K562 (cell line): ENCODE measurements at regions not wholly inside any gene's neighbourhood (a gene's known extent, or its start where the extent isn't known, plus 50 kb on each side); places are given as distances from the start of the nearest gene placed in this dataset.

ENCODE experiments used
- ATAC-seq: fragments of 200-7000 bp; cut with Tn5 transposase; 3 replicates; pipeline ENCODE4 v1.9.1; 2020; ENCODE audit warnings: moderate library complexity
- BruUV-seq: library from RNA; stranded (reverse); fragments of 400-500 nt; replicated peaks from 2 replicates; lab custom pipeline; 2021; lab: Mats Ljungman, UMichigan
- CTCF ChIA-PET: fragments of 300-600 bp; formaldehyde crosslinking; extraction: SDS; loops from one replicate; lab custom pipeline; 2021; ENCODE audit warnings: low intra/inter-chr PET ratio; lab: Yijun Ruan, JAX
- POLR2A ChIA-PET: fragments of 300-600, 350-650 bp; sonication (Branson Sonifier 250); formaldehyde crosslinking; extraction: SDS; loops from one replicate; lab custom pipeline; 2021; ENCODE audit warnings: antibody characterized with exemption, inconsistent platforms; lab: Yijun Ruan, JAX
- DNase-seq, 4 experiments: peaks; one replicate each; pipeline versions ENCODE4 v3.0.0 to v3.0.0-alpha.2; 2011 to 2018; ENCODE audit warnings: low spot score in 3 of 4, mixed read lengths in 3 of 4; ENCODE audit errors: extremely low read depth in 1 of 4
- FAIRE-seq: peaks from 2 replicates; lab custom pipeline; 2011; peaks lifted over from hg19 to GRCh38; lab: Jason Lieb, UNC
- H2AFZ ChIP-seq: 2 replicates; pipeline ENCODE4 v1.6.0; 2011; ENCODE audit warnings: low read depth, low read length, control low read depth, inconsistent platforms
- H3K27ac ChIP-seq: fragments of 200-600 bp; 3 replicates; pipeline ENCODE4 v1.8.0; 2011; ENCODE audit warnings: low read depth, mild to moderate bottlenecking, control low read depth, inconsistent platforms, low read length, moderate library complexity, mixed read lengths; ENCODE audit errors: extremely low read depth
- H3K27me3 ChIP-seq, 2 experiments: fragments of 300-600 bp in 1 of 2; 2 replicates in 1 of 2; 3 replicates in 1 of 2; pipeline versions ENCODE4 v1.6.0 to v1.8.0; 2011; ENCODE audit warnings: inconsistent platforms in 2 of 2, low read length in 2 of 2, mild to moderate bottlenecking in 1 of 2, mixed read lengths in 1 of 2, moderate library complexity in 1 of 2; ENCODE audit not compliant: control insufficient read depth in 2 of 2, insufficient read depth in 2 of 2
- H3K36me3 ChIP-seq: fragments of 300-600 bp; 3 replicates; pipeline ENCODE4 v1.8.0; 2011; ENCODE audit warnings: mild to moderate bottlenecking, low read length, inconsistent platforms; ENCODE audit not compliant: control insufficient read depth, insufficient read depth
- H3K4me1 ChIP-seq, 2 experiments: fragments of 200-600 bp in 1 of 2; replicated peaks in 1 of 2; 2 replicates in 1 of 2; 3 replicates in 1 of 2; pipeline versions ENCODE4 v1.5.1 to v1.8.0; 2011; ENCODE audit warnings: inconsistent platforms in 2 of 2, low read length in 2 of 2, mild to moderate bottlenecking in 1 of 2, mixed read lengths in 1 of 2, moderate library complexity in 1 of 2; ENCODE audit not compliant: control insufficient read depth in 2 of 2, insufficient read depth in 2 of 2
- H3K4me2 ChIP-seq: 2 replicates; pipeline ENCODE4 v1.6.1; 2011; ENCODE audit warnings: low read length, control low read depth, inconsistent platforms, mixed read lengths; ENCODE audit not compliant: insufficient read depth
- H3K4me3 ChIP-seq: fragments of 200-600 bp; sonication (generic), shearing (Covaris generic); 2 replicates; pipeline ENCODE4 v1.5.1; 2016; ENCODE audit warnings: control low read depth, inconsistent platforms
- H3K79me2 ChIP-seq: fragments of 200-600 bp; 3 replicates; pipeline ENCODE4 v1.8.0; 2011; ENCODE audit warnings: low read length, inconsistent platforms; ENCODE audit not compliant: control insufficient read depth, insufficient read depth
- H3K9ac ChIP-seq, 2 experiments: 2 replicates each; pipeline versions ENCODE4 v1.6.0 to v1.6.1; 2011; ENCODE audit warnings: low read depth in 2 of 2, low read length in 2 of 2, control low read depth in 1 of 2, inconsistent platforms in 1 of 2, mild to moderate bottlenecking in 1 of 2, mixed read lengths in 1 of 2; ENCODE audit not compliant: insufficient read depth in 1 of 2
- H3K9me1 ChIP-seq: one replicate; pipeline ENCODE4 v1.6.0; 2011; ENCODE audit warnings: inconsistent platforms, mild to moderate bottlenecking, low read length, moderate library complexity; ENCODE audit not compliant: control insufficient read depth, insufficient read depth
- H3K9me3 ChIP-seq: replicated peaks from 2 replicates; pipeline ENCODE4 v1.5.1; 2011; ENCODE audit warnings: low read depth, low read length, inconsistent platforms; ENCODE audit not compliant: control insufficient read depth, insufficient read depth
- H4K20me1 ChIP-seq: replicated peaks from 2 replicates; pipeline ENCODE4 v1.6.1; 2011; ENCODE audit warnings: low read length, inconsistent platforms, mixed read lengths; ENCODE audit not compliant: control insufficient read depth, insufficient read depth
- CAMTA2 ChIP-seq: fragments of 250-450 bp; sonication (Bioruptor Pico); conservative IDR thresholded peaks from 2 replicates; pipeline ENCODE4 v1.5.1; 2022
- CBFA2T3 ChIP-seq: fragments of 450-650 bp; IDR thresholded peaks from 2 replicates; pipeline ENCODE4 v1.6.1; 2017
- IRF2 ChIP-seq: sonication (generic); formaldehyde crosslinking; IDR thresholded peaks from 2 replicates; pipeline ENCODE4 v1.8.1; 2022; ENCODE audit warnings: mild to moderate bottlenecking, missing genetic modification reagents
- MYC ChIP-seq, 2 experiments: fragments of 250-450 bp in 1 of 2; sonication (Bioruptor Pico) in 1 of 2; IDR thresholded peaks; 2 replicates each; pipeline versions ENCODE4 v1.5.1 to v1.6.1; 2012 to 2021; ENCODE audit warnings: low read depth in 2 of 2, borderline replicate concordance in 1 of 2, improper control_type of control experiment in 1 of 2, low read length in 1 of 2, mild to moderate bottlenecking in 1 of 2, moderate library complexity in 1 of 2
- NEUROD1 ChIP-seq: fragments of 150-350 bp; IDR thresholded peaks from 2 replicates; pipeline ENCODE4 v1.6.1; 2014; ENCODE audit warnings: borderline replicate concordance, low read length, low read depth; ENCODE audit not compliant: partially characterized antibody
- RFX1 ChIP-seq: fragments of 450-650 bp; IDR thresholded peaks from 2 replicates; pipeline ENCODE4 v1.6.1; 2016; ENCODE audit warnings: mild to moderate bottlenecking, moderate library complexity
- U2AF1 ChIP-seq: fragments of 200-400 bp; formaldehyde crosslinking; optimal IDR thresholded peaks from 2 replicates; pipeline ENCODE3; 2017; ENCODE audit warnings: mild to moderate bottlenecking, low read depth, low read length, moderate library complexity
- ZNF197 ChIP-seq: fragments of 200-800 bp; sonication (Bioruptor generic); IDR thresholded peaks from 2 replicates; pipeline ENCODE4 v1.6.1; 2016; ENCODE audit warnings: low read depth, missing genetic modification characterization, missing compliant biosample characterization
- ZNF212 ChIP-seq: fragments of 450-650 bp; formaldehyde crosslinking; IDR thresholded peaks from 2 replicates; pipeline ENCODE4 v1.4.0; 2020; ENCODE audit warnings: mild to moderate bottlenecking
- WGBS: fragments of 100-300 bp; shearing (Covaris generic); methylation state at CpG from one replicate; pipeline ENCODE4 v1.1.6; 2016; ENCODE audit warnings: low coverage, mixed read lengths; ENCODE audit not compliant: insufficient coverage; ENCODE audit errors: missing lambda C conversion rate; 5-methylcytosine and 5-hydroxymethylcytosine counted together
- in situ Hi-C: fragments of 300-500 bp; cut with MboI; formaldehyde crosslinking; loops from 4 replicates; pipeline ENCODE4 v1.15.0; 2018; ENCODE audit warnings: inconsistent platforms, mixed read lengths
- intact Hi-C: fragments of 100-400 bp; cut with micrococcal nuclease; formaldehyde crosslinking; loops from 2 replicates; pipeline ENCODE4 v1.14.2; 2022

DNA sequence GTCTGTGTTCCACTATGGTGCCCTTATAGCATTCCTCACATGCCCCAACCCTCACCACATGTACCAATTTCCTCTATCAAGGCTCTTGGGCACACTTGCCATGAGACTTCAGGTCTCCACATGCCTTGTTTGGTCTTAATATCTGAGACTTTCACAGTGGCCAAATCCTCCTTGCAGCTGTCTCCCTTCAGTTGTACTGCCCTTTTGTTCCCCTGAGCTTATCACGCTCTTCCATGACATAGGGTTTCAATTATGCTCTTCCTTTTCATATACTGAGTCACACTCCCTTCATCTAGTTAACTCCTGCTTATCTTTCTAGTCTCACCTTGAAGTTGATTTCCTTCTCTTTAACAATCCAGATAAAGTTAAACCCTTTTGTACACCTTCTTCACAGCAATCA lies 212.9 kb downstream of the PDHA2 start:
- no peak for FAIRE-seq
- ChIA-PET CTCF (no interaction called here), POLR2A (no interaction called here)
- no peaks in the 10 kb centered on the region for H4K20me1 ChIP-seq
- no peak for ATAC-seq
- no peaks in the 10 kb centered on the region for H3K27me3 ChIP-seq
- 0% methylated on average over 1 of the region's 1 CpG for WGBS
- H3K9me1 ChIP-seq, result no peaks in the 10 kb centered on the region
- no peaks in the 10 kb centered on the region for H3K4me1 ChIP-seq
- no peaks in the 10 kb centered on the region for H3K9me3 ChIP-seq
- no peaks in the 10 kb centered on the region for H3K36me3 ChIP-seq
- H2AFZ ChIP-seq, result no peak overlapping the region
- no peak overlapping the region for H3K9ac ChIP-seq
- no TSS peak for BruUV-seq
- TF ChIP-seq CBFA2T3 (peak; percentile 66), CAMTA2 (CRISPR knock-in tag) (no peak)
- intact Hi-C loops, result no loop called here
- peak in 2 of 4 experiments; percentile 2 to 13 for DNase-seq
- H3K4me2 ChIP-seq, result no peak overlapping the region
- in situ Hi-C loops, result no loop called here
- H3K79me2 ChIP-seq, result no peaks in the 10 kb centered on the region
- no peak overlapping the region for H3K27ac ChIP-seq
- H3K4me3 ChIP-seq, result no peak overlapping the region

GRCh38 chr4:96056346-96056934 lies 216.5 kb downstream of the PDHA2 start:
- H3K79me2 ChIP-seq, result no peaks in the 10 kb centered on the region
- ATAC-seq, result no peak
- ChIA-PET POLR2A (interaction anchor here (0.6 kb wide), 1 partner anchor 68 kb away, joined by 3 read pairs; no protein-coding TSS in a partner anchor), CTCF (no interaction called here)
- intact Hi-C loops, result no loop called here
- TF ChIP-seq MYC (IDR thresholded peaks at IDR 0.05; ENCODE audit: low read depth, low read length), result no peak
- TF ChIP-seq MYC (CRISPR knock-in tag; IDR thresholded peaks at IDR 0.05; ENCODE audit: borderline replicate concordance, low read depth), result no peak
- TF ChIP-seq NEUROD1, result no peak
- TF ChIP-seq RFX1, result no peak
- no peak for TF ChIP-seq ZNF197 (CRISPR knock-in tag)
- no peak for TF ChIP-seq U2AF1
- TF ChIP-seq IRF2, result no peak
- TF ChIP-seq ZNF212 (CRISPR knock-in tag), result no peak
- TF ChIP-seq, all 486 proteins: peak for 0
- Histone ChIP-seq H3K27ac (no peak overlapping the region), H3K9me3 (no peaks in the 10 kb centered on the region), H3K4me2 (no peak overlapping the region), H2AFZ (no peak overlapping the region), H3K9ac (no peak overlapping the region), H3K4me3 (no peak overlapping the region), H3K36me3 (no peaks in the 10 kb centered on the region), H3K9me1 (no peaks in the 10 kb centered on the region), H3K4me1 (no peaks in the 10 kb centered on the region), H4K20me1 (no peaks in the 10 kb centered on the region), H3K27me3 (no peaks in the 10 kb centered on the region)
- BruUV-seq, result no TSS peak
- WGBS, result 3% methylated on average over 12 of the region's 12 CpGs
- FAIRE-seq (no peak), DNase-seq (peak in 1 of 4 experiments; percentile 1)
- in situ Hi-C loops, result no loop called here
